ENCODE measurements at regions not wholly inside any gene's neighbourhood (a gene's known extent, or its start where the extent isn't known, plus 50 kb on each side); places are given as distances from the start of the nearest gene placed in this dataset.
"Not testable (repeated sequence)": the region's sequence is repeated elsewhere in the genome, so short reads cannot be mapped to it uniquely, and the experiment has no call there.

DNA sequence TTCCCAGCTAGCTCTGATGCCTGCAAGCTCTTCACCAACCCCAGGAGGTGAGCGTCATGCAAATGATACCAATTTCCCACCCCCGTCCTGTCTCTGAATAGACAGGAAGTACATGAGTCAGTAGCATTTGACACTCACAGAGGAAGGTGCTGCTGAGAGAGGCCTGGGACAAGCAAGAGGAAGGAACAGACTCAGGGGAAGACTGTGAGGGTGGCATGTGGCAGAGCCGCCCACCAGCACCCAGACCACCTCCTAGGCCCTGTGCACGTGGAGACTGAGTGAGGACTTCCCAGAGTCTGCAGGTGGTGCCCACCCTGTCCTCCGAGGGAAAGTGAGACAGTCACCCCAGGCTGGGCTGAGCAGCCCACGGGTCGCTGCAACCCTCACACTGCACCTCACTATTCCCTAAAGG is 199.5 kb upstream of the SFSWAP start:
- no peak overlapping the region for H3K9ac ChIP-seq (ENCODE audit: low read length)
- no peak overlapping the region for H3K4me2 ChIP-seq (ENCODE audit: low read length)
- H2BK5ac ChIP-seq (ENCODE audit: low read length) = no peak overlapping the region
- no peak overlapping the region for H4K8ac ChIP-seq (ENCODE audit: low read depth, low read length)
- H3K18ac ChIP-seq (ENCODE audit: low read length) = no peak overlapping the region
- H2AK5ac ChIP-seq (ENCODE audit: low read length) = no peak overlapping the region
- H2BK15ac ChIP-seq (replicated peaks; ENCODE audit: low read depth) = no peak overlapping the region
- no peak overlapping the region for H3K4me3 ChIP-seq (ENCODE audit: low read length)
- H3K79me2 ChIP-seq (ENCODE audit: control insufficient read depth, insufficient read depth, low read length) = no peaks in the 10 kb centered on the region
- H3K27me3 ChIP-seq (ENCODE audit: insufficient read depth, low read length, poor library complexity) = no peaks in the 10 kb centered on the region
- peaks cover 6% of the 10 kb centered on the region for H3K4me1 ChIP-seq (ENCODE audit: control insufficient read depth, low read depth, low read length)
- no CpG with 5 or more reads among the region's 7 CpGs for WGBS (ENCODE audit: extremely low coverage, insufficient coverage, low lambda C conversion rate)
- H4K5ac ChIP-seq (ENCODE audit: low read length) = no peak overlapping the region
- no peak overlapping the region for H3K4ac ChIP-seq (ENCODE audit: low read depth, low read length)
- no peak overlapping the region for H3K27ac ChIP-seq (ENCODE audit: low read depth, low read length)
- no peaks in the 10 kb centered on the region for H3K79me1 ChIP-seq (ENCODE audit: low read length)
- H3K36me3 ChIP-seq (ENCODE audit: control insufficient read depth, insufficient read depth, low read length) = no peaks in the 10 kb centered on the region
- peak; percentile 68 for DNase-seq
- H3K56ac ChIP-seq (ENCODE audit: low read length) = peak overlapping the region; percentile 22
- no peak overlapping the region for H3K23ac ChIP-seq (ENCODE audit: low read length)
- no peak overlapping the region for H2BK120ac ChIP-seq (ENCODE audit: low read depth, low read length)

DNA sequence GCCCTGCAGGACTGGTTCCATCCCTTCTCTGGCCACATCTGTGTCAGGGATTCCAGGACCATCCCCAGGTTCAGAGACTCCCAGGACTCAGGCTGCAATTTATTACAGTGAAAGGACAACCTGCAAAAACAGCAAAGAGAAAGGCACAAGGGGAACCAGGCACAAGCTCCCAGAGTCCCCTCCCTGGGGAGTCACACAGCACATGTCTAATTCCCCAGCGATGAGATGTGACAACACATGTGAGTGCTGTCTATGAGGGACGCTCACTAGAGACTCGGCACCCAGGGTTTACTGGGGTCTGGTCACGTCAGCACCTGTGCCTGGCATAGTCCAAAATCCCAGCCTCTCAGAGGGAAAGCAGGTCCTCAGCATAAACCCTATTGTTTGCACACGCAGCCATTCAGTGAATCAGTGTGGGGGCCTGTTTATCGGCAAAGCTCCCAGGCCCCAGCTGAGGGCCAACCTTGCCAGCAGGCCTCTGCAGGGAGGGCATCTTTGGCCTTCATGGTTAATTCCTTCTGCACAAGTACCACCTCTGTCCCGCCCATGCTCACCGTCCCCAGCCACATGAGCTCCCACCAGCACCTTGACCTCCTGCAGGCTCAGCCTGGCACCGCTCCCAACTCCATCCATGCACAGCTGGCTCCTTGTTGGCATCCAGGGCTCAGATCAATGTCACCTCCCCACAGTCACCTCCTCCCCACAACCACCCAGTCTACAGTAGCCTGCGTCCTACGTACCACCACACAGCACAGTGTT is 198.9 kb upstream of the SFSWAP start:
- no CpG with 5 or more reads among the region's 11 CpGs for WGBS (ENCODE audit: extremely low coverage, insufficient coverage, low lambda C conversion rate)
- Histone ChIP-seq H4K5ac (ENCODE audit: low read length) (no peak overlapping the region), H3K27ac (ENCODE audit: low read depth, low read length) (no peak overlapping the region), H3K9ac (ENCODE audit: low read length) (no peak overlapping the region), H3K4ac (ENCODE audit: low read depth, low read length) (no peak overlapping the region), H3K4me1 (ENCODE audit: control insufficient read depth, low read depth, low read length) (peaks cover 6% of the 10 kb centered on the region), H2BK15ac (replicated peaks; ENCODE audit: low read depth) (no peak overlapping the region), H3K79me2 (ENCODE audit: control insufficient read depth, insufficient read depth, low read length) (no peaks in the 10 kb centered on the region), H2AK5ac (ENCODE audit: low read length) (no peak overlapping the region), H3K79me1 (ENCODE audit: low read length) (no peaks in the 10 kb centered on the region), H2BK5ac (ENCODE audit: low read length) (no peak overlapping the region), H3K18ac (ENCODE audit: low read length) (no peak overlapping the region), H2BK120ac (ENCODE audit: low read depth, low read length) (no peak overlapping the region), H3K27me3 (ENCODE audit: insufficient read depth, low read length, poor library complexity) (no peaks in the 10 kb centered on the region), H3K23ac (ENCODE audit: low read length) (no peak overlapping the region), H3K4me3 (ENCODE audit: low read length) (no peak overlapping the region), H3K56ac (ENCODE audit: low read length) (no peak overlapping the region), H4K8ac (ENCODE audit: low read depth, low read length) (no peak overlapping the region), H3K36me3 (ENCODE audit: control insufficient read depth, insufficient read depth, low read length) (no peaks in the 10 kb centered on the region), H3K4me2 (ENCODE audit: low read length) (no peak overlapping the region)
- DNase-seq = no peak

DNA sequence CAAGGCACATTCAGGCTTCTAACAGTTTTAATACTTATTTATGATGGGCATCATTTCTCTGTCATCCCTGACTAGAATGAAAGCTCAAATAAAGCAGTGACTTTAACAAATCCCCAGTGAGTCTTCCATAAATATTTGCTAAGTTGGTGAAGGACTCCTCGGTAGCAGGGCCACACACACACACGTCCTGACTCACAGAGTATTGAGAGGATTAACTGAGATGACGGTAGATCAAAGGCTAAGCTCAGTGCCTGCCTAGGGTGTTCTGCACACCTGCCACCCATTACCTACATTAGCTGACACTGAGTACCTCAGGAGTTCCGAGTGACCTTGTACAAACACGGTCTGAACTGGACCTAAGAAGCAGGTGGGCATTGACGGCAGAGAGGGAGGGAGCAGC is 197.3 kb upstream of the SFSWAP start:
- Histone ChIP-seq H3K4me3 (ENCODE audit: low read length) (no peak overlapping the region), H3K18ac (ENCODE audit: low read length) (no peak overlapping the region), H2BK120ac (ENCODE audit: low read depth, low read length) (no peak overlapping the region), H3K23ac (ENCODE audit: low read length) (no peak overlapping the region), H3K27ac (ENCODE audit: low read depth, low read length) (no peak overlapping the region), H3K9ac (ENCODE audit: low read length) (no peak overlapping the region), H4K8ac (ENCODE audit: low read depth, low read length) (no peak overlapping the region), H3K79me2 (ENCODE audit: control insufficient read depth, insufficient read depth, low read length) (no peaks in the 10 kb centered on the region), H3K56ac (ENCODE audit: low read length) (no peak overlapping the region), H3K4ac (ENCODE audit: low read depth, low read length) (no peak overlapping the region), H2BK5ac (ENCODE audit: low read length) (no peak overlapping the region), H2BK15ac (replicated peaks; ENCODE audit: low read depth) (no peak overlapping the region), H3K36me3 (ENCODE audit: control insufficient read depth, insufficient read depth, low read length) (no peaks in the 10 kb centered on the region), H3K79me1 (ENCODE audit: low read length) (no peaks in the 10 kb centered on the region), H2AK5ac (ENCODE audit: low read length) (no peak overlapping the region), H3K4me1 (ENCODE audit: control insufficient read depth, low read depth, low read length) (peaks cover 6% of the 10 kb centered on the region), H3K27me3 (ENCODE audit: insufficient read depth, low read length, poor library complexity) (no peaks in the 10 kb centered on the region), H4K5ac (ENCODE audit: low read length) (no peak overlapping the region), H3K4me2 (ENCODE audit: low read length) (no peak overlapping the region)
- no peak for DNase-seq
- WGBS (ENCODE audit: extremely low coverage, insufficient coverage, low lambda C conversion rate) = no CpG with 5 or more reads among the region's 6 CpGs

- H3K27me3 ChIP-seq (ENCODE audit: insufficient read depth, low read length, poor library complexity); H3K9ac ChIP-seq (ENCODE audit: low read length); H3K23ac ChIP-seq (ENCODE audit: low read length); H3K36me3 ChIP-seq (ENCODE audit: control insufficient read depth, insufficient read depth, low read length); H2BK5ac ChIP-seq (ENCODE audit: low read length); H3K27ac ChIP-seq (ENCODE audit: low read depth, low read length); H3K56ac ChIP-seq (ENCODE audit: low read length); H4K5ac ChIP-seq (ENCODE audit: low read length); H3K18ac ChIP-seq (ENCODE audit: low read length); H3K4me3 ChIP-seq (ENCODE audit: low read length); H3K4me1 ChIP-seq (ENCODE audit: control insufficient read depth, low read depth, low read length); DNase-seq; H2BK15ac ChIP-seq (replicated peaks; ENCODE audit: low read depth); H2AK5ac ChIP-seq (ENCODE audit: low read length); H3K4ac ChIP-seq (ENCODE audit: low read depth, low read length); H3K4me2 ChIP-seq (ENCODE audit: low read length); H4K8ac ChIP-seq (ENCODE audit: low read depth, low read length); H3K79me1 ChIP-seq (ENCODE audit: low read length); H2BK120ac ChIP-seq (ENCODE audit: low read depth, low read length); H3K79me2 ChIP-seq (ENCODE audit: control insufficient read depth, insufficient read depth, low read length): not testable (repeated sequence)
- no CpG with 5 or more reads among the region's 8 CpGs for whole genome bisulfite sequencing (ENCODE audit: extremely low coverage, insufficient coverage, low lambda C conversion rate)
These were observed 190.3 kb upstream of the SFSWAP start for GRCh38 chr12:131520553-131520952.

- H3K4me3 ChIP-seq (ENCODE audit: low read length) = no peak overlapping the region
- H3K27me3 ChIP-seq (ENCODE audit: insufficient read depth, low read length, poor library complexity) = no peaks in the 10 kb centered on the region
- no peak overlapping the region for H2BK15ac ChIP-seq (replicated peaks; ENCODE audit: low read depth)
- no peak overlapping the region for H2BK120ac ChIP-seq (ENCODE audit: low read depth, low read length)
- DNase-seq = no peak
- H3K27ac ChIP-seq (ENCODE audit: low read depth, low read length) = no peak overlapping the region
- WGBS (ENCODE audit: extremely low coverage, insufficient coverage, low lambda C conversion rate) = no CpG with 5 or more reads among the region's 6 CpGs
- H3K4ac ChIP-seq (ENCODE audit: low read depth, low read length) = no peak overlapping the region
- no peaks in the 10 kb centered on the region for H3K4me1 ChIP-seq (ENCODE audit: control insufficient read depth, low read depth, low read length)
- no peak overlapping the region for H3K4me2 ChIP-seq (ENCODE audit: low read length)
- H3K18ac ChIP-seq (ENCODE audit: low read length) = no peak overlapping the region
- no peaks in the 10 kb centered on the region for H3K36me3 ChIP-seq (ENCODE audit: control insufficient read depth, insufficient read depth, low read length)
- no peak overlapping the region for H4K5ac ChIP-seq (ENCODE audit: low read length)
- no peak overlapping the region for H3K9ac ChIP-seq (ENCODE audit: low read length)
- no peak overlapping the region for H3K56ac ChIP-seq (ENCODE audit: low read length)
- H3K79me2 ChIP-seq (ENCODE audit: control insufficient read depth, insufficient read depth, low read length) = no peaks in the 10 kb centered on the region
- H4K8ac ChIP-seq (ENCODE audit: low read depth, low read length) = no peak overlapping the region
- H3K23ac ChIP-seq (ENCODE audit: low read length) = no peak overlapping the region
- no peak overlapping the region for H2BK5ac ChIP-seq (ENCODE audit: low read length)
- no peaks in the 10 kb centered on the region for H3K79me1 ChIP-seq (ENCODE audit: low read length)
- no peak overlapping the region for H2AK5ac ChIP-seq (ENCODE audit: low read length)
These were observed 189.6 kb upstream of the SFSWAP start for GRCh38 chr12:131521326-131521725.

Data from mesendoderm (in vitro differentiated cells).